WTC11 (cell line): ENCODE measurements at regions not wholly inside any gene's neighbourhood (a gene's known extent, or its start where the extent isn't known, plus 50 kb on each side); places are given as distances from the start of the nearest gene placed in this dataset.

Source experiments
- ATAC-seq: fragments of 200-7000 bp; cut with Tn5 transposase; 2 replicates; pipeline ENCODE4 v1.10.0; 2021; ENCODE audit warnings: mild to moderate bottlenecking, moderate library complexity
- CTCF ChIA-PET: fragments of 300-600 bp; sonication (Branson Sonifier 250); formaldehyde crosslinking; loops from one replicate; lab custom pipeline; 2021; ENCODE audit warnings: antibody characterized with exemption; lab: Charles Lee
- POLR2A ChIA-PET: fragments of 350-600 bp; sonication (Branson Sonifier 250); formaldehyde crosslinking; loops from one replicate; lab custom pipeline; 2021; ENCODE audit warnings: antibody characterized with exemption; lab: Charles Lee
- DNase-seq: peaks from one replicate; pipeline ENCODE4 v3.0.0; 2021; ENCODE audit warnings: low spot score
- H3K27ac Mint-ChIP-seq: 2 replicates; pipeline ENCODE4 v1.8.0; 2021; ENCODE audit warnings: mixed read lengths
- H3K27me3 Mint-ChIP-seq: 2 replicates; pipeline ENCODE4 v1.8.0; 2021; ENCODE audit warnings: low read depth, mild to moderate bottlenecking, moderate library complexity, mixed read lengths
- H3K36me3 Mint-ChIP-seq: 2 replicates; pipeline ENCODE4 v1.8.0; 2021; ENCODE audit warnings: mixed read lengths
- H3K4me1 Mint-ChIP-seq: 2 replicates; pipeline ENCODE4 v1.8.0; 2022; ENCODE audit warnings: mixed read lengths
- H3K4me3 Mint-ChIP-seq: 2 replicates; pipeline ENCODE4 v1.8.0; 2021; ENCODE audit warnings: mild to moderate bottlenecking, moderate library complexity, mixed read lengths
- H3K9me3 Mint-ChIP-seq: 2 replicates; pipeline ENCODE4 v1.8.0; 2021; ENCODE audit warnings: mixed read lengths
- ETV6 ChIP-seq: sonication (generic); formaldehyde crosslinking; IDR thresholded peaks from 2 replicates; pipeline ENCODE4 v1.8.1; 2022; ENCODE audit warnings: mild to moderate bottlenecking, missing genetic modification reagents
- IRF2 ChIP-seq: sonication (generic); formaldehyde crosslinking; IDR thresholded peaks from 2 replicates; pipeline ENCODE4 v1.8.0; 2022; ENCODE audit warnings: low read depth, missing genetic modification reagents, borderline replicate concordance
- OVOL2 ChIP-seq: fragments of 250-450 bp; sonication (Bioruptor Pico); IDR thresholded peaks from 2 replicates; pipeline ENCODE4 v1.9.0; 2021; ENCODE audit warnings: mild to moderate bottlenecking, borderline replicate concordance
- TEAD4 ChIP-seq: sonication (generic); formaldehyde crosslinking; IDR thresholded peaks from 2 replicates; pipeline ENCODE4 v1.8.0; 2022; ENCODE audit warnings: mild to moderate bottlenecking, missing genetic modification reagents
- ZBTB21 ChIP-seq: sonication (generic); formaldehyde crosslinking; IDR thresholded peaks from 2 replicates; pipeline ENCODE4 v1.8.1; 2023; ENCODE audit warnings: mild to moderate bottlenecking, missing genetic modification reagents, borderline replicate concordance
- ZNF263 ChIP-seq: sonication (generic); formaldehyde crosslinking; IDR thresholded peaks from 2 replicates; pipeline ENCODE4 v1.8.1; 2022; ENCODE audit warnings: low read depth, mild to moderate bottlenecking, moderate library complexity, missing genetic modification reagents
- TF ChIP-seq, protein P1 (sequence below): fragments of 250-450 bp; sonication (Bioruptor Pico); conservative IDR thresholded peaks from 2 replicates; pipeline ENCODE4 v1.9.0; 2021; ENCODE audit warnings: mild to moderate bottlenecking
- TF ChIP-seq, protein P2 (sequence below): sonication (generic); formaldehyde crosslinking; conservative IDR thresholded peaks from 2 replicates; pipeline ENCODE4 v1.8.1; 2022; ENCODE audit warnings: mild to moderate bottlenecking, missing genetic modification reagents
- TF ChIP-seq, protein P3 (sequence below): sonication (generic); formaldehyde crosslinking; IDR thresholded peaks from 2 replicates; pipeline ENCODE4 v1.8.0; 2022; ENCODE audit warnings: mild to moderate bottlenecking, missing genetic modification reagents
- TF ChIP-seq, protein P4 (sequence below): sonication (generic); formaldehyde crosslinking; IDR thresholded peaks from 2 replicates; pipeline ENCODE4 v1.8.1; 2022; ENCODE audit warnings: mild to moderate bottlenecking, missing genetic modification reagents, moderate library complexity, borderline replicate concordance
- TF ChIP-seq, protein P5 (sequence below): fragments of 250-450 bp; sonication (Bioruptor Pico); IDR thresholded peaks from 2 replicates; pipeline ENCODE4 v2.1.2; 2022; ENCODE audit warnings: mild to moderate bottlenecking, moderate library complexity
- TF ChIP-seq, protein P6 (sequence below): sonication (generic); formaldehyde crosslinking; IDR thresholded peaks from 2 replicates; pipeline ENCODE4 v1.8.0; 2023; ENCODE audit warnings: missing genetic modification reagents
- TF ChIP-seq, protein P7 (sequence below): sonication (generic); formaldehyde crosslinking; IDR thresholded peaks from 2 replicates; pipeline ENCODE4 v1.8.0; 2023; ENCODE audit warnings: missing genetic modification reagents, mild to moderate bottlenecking, borderline replicate concordance
- TF ChIP-seq, protein P8 (sequence below): fragments of 250-450 bp; sonication (Bioruptor Pico); IDR thresholded peaks from 2 replicates; pipeline ENCODE4 v1.8.0; 2021; ENCODE audit warnings: mild to moderate bottlenecking

DNA sequence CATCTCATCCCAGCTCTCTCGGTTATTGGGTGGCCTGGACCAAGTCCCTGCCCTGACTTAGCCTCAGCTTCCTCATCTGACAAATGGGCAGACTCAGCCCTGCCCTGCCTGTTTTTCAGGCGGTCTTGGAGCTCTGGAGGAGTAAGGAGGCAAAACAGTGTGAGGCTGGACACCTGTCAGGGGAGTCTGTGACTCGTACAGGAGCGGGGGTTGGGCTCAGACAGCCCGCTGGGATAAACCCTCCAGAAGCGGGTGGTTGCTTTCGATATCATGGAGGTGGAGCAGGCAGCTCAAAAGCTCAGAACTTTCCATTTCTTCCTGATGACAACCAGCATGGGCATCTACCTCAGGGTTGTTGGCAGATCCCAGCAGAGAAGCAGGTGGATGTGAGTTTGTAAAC, 72.9 kb upstream of the GGTA1 start (continued):
- TF ChIP-seq, protein P1, sequence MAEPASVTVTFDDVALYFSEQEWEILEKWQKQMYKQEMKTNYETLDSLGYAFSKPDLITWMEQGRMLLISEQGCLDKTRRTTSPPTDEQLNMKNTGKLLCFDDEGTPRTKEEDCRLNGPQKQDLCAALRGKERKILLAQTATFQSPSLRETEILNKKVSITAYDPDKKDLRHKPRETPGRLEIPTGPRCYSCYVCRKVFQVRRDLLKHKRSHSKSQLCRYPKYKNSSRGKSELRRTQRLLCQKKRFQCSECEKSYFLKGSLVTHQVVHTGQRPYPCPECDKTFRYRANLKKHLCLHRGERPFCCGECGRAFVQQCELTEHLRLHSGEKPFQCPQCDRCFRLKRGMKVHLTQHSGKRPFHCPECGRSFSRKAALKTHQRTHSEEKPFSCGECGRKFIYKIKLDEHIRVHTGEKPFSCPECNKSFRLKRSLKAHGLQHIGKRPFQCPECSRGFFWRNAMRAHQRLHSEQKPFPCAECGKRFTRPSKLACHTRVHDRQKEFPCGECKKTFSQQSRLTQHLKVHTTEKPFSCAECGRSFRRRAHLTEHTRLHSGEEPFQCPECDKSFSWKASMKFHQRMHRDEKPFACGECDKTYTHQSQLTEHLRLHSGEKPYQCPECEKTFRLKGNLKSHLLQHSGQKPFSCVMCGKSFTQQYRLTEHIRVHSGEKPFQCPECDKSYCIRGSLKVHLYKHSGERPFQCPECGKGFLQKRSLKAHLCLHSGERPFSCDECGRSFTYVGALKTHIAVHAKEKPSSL (CRISPR knock-in tag): no peak
- TF ChIP-seq, protein P2, sequence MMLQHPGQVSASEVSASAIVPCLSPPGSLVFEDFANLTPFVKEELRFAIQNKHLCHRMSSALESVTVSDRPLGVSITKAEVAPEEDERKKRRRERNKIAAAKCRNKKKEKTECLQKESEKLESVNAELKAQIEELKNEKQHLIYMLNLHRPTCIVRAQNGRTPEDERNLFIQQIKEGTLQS (CRISPR knock-in tag): no peak
- TF ChIP-seq OVOL2: no peak
- TF ChIP-seq TEAD4 (CRISPR knock-in tag): no peak
- TF ChIP-seq, protein P3, sequence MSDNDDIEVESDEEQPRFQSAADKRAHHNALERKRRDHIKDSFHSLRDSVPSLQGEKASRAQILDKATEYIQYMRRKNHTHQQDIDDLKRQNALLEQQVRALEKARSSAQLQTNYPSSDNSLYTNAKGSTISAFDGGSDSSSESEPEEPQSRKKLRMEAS (CRISPR knock-in tag): no peak
- TF ChIP-seq ZBTB21 (CRISPR knock-in tag): no peak
- TF ChIP-seq, protein P4, sequence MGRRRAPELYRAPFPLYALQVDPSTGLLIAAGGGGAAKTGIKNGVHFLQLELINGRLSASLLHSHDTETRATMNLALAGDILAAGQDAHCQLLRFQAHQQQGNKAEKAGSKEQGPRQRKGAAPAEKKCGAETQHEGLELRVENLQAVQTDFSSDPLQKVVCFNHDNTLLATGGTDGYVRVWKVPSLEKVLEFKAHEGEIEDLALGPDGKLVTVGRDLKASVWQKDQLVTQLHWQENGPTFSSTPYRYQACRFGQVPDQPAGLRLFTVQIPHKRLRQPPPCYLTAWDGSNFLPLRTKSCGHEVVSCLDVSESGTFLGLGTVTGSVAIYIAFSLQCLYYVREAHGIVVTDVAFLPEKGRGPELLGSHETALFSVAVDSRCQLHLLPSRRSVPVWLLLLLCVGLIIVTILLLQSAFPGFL: no peak
- TF ChIP-seq ETV6 (CRISPR knock-in tag): no peak

DNA sequence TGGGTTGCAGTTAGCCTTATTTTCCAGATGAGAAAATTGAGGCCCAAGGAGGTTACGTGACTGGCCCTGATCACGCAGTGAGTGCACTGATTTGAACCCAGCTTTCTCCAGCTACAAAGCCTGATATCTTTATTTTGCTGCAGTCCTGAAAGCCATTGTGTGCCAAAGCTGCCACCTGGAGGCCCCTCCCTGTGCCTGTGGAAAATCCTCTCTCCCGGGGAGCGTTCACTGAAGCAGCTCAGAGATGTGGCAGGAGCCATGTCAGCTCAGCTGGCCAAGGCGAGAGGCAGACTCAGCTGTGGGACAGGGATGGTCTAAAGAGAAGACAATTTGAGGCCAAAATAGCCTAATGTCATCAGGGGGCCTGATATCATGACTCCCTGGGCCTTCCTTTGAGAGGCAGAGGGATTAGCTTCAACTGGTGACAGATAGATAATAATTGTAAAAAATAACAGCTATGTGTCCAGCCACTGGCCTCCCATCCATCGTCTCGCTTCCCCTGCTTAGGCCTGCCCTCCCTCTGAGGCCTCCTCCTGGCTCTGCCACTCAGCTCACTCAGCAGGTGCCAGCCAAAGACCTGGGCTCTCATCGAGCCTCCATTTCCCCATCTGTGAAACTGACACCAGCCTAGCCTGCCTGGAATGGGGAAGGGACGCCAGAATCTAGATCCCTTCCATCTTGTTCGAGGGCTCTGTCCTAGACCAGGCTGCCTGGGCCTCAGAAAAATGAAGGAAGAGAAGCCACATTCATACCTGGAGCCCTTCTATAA, 74.3 kb upstream of the GGTA1 start:
- no peak overlapping the region for H3K27ac Mint-ChIP-seq
- H3K36me3 Mint-ChIP-seq: no peaks in the 10 kb centered on the region
- no peak overlapping the region for H3K4me3 Mint-ChIP-seq
- H3K9me3 Mint-ChIP-seq: no peaks in the 10 kb centered on the region
- H3K4me1 Mint-ChIP-seq: peaks cover 3% of the 10 kb centered on the region; the same call in 1 of the 2 replicates
- no peak for DNase-seq
- TF ChIP-seq, protein P5, sequence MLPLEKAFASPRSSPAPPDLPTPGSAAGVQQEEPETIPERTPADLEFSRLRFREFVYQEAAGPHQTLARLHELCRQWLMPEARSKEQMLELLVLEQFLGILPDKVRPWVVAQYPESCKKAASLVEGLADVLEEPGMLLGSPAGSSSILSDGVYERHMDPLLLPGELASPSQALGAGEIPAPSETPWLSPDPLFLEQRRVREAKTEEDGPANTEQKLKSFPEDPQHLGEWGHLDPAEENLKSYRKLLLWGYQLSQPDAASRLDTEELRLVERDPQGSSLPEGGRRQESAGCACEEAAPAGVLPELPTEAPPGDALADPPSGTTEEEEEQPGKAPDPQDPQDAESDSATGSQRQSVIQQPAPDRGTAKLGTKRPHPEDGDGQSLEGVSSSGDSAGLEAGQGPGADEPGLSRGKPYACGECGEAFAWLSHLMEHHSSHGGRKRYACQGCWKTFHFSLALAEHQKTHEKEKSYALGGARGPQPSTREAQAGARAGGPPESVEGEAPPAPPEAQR: no peak
- TF ChIP-seq IRF2 (CRISPR knock-in tag) (no peak), TEAD4 (CRISPR knock-in tag) (no peak)
- TF ChIP-seq, protein P6, sequence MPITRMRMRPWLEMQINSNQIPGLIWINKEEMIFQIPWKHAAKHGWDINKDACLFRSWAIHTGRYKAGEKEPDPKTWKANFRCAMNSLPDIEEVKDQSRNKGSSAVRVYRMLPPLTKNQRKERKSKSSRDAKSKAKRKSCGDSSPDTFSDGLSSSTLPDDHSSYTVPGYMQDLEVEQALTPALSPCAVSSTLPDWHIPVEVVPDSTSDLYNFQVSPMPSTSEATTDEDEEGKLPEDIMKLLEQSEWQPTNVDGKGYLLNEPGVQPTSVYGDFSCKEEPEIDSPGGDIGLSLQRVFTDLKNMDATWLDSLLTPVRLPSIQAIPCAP (CRISPR knock-in tag): no peak
- ChIA-PET POLR2A (no interaction called here), CTCF (interaction anchor here (1.1 to 2.2 kb wide), 8 partner anchors 9 to 357 kb away, joined by 3 to 17 read pairs (median 4); no protein-coding TSS in a partner anchor)
- ATAC-seq: no peak
- H3K27me3 Mint-ChIP-seq: no peaks in the 10 kb centered on the region

DNA sequence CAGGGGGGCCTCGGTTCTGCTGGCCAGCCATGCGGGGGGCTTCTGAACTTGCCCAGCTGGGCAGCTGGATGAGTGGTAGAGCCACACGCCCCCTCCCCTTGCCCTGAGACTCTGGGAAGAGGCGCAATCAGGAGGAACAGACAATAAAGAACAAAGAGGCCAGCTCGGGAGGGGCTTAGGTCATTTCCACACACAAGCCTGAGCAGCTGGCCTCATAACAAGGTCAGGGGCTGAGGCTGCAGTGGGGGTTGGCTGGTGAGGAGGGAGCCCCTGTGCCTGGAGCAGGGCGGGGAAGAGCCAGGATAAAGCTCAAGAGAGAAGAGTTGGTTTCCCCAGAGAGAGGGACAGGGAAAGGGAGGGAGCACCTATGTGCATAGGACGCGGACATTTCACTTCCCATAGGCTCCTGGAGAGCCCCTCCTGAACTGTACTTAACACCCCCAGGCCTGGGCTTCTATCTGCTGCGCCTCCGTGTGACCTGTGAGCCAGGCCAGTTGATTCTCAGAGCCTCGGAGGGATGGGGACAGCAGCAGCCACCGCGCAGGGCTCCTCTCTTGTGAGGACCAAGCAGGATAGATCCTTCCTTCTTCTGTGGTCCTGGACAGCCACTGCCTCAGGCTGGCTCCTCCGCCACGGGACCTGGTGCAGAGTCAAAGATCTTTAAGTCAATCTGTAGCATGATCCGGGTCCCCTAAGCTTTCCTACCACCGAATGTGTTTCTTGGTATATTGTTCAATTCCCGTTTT, 75.3 kb upstream of the GGTA1 start:
- H3K27me3 Mint-ChIP-seq: no peaks in the 10 kb centered on the region; the same call in 1 of the 2 replicates
- no peak overlapping the region for H3K27ac Mint-ChIP-seq
- CTCF ChIA-PET: interaction anchor here (1.2 to 2.6 kb wide), 5 partner anchors 24 to 356 kb away, joined by 5 to 17 read pairs (median 17); no protein-coding TSS in a partner anchor
- POLR2A ChIA-PET: no interaction called here
- no peak for DNase-seq
- no peak for ATAC-seq
- H3K9me3 Mint-ChIP-seq: no peaks in the 10 kb centered on the region
- peaks cover 9% of the 10 kb centered on the region for H3K4me1 Mint-ChIP-seq
- no peaks in the 10 kb centered on the region for H3K36me3 Mint-ChIP-seq
- H3K4me3 Mint-ChIP-seq: no peak overlapping the region
- TF ChIP-seq, protein P2 (CRISPR knock-in tag): no peak
- TF ChIP-seq, protein P7, sequence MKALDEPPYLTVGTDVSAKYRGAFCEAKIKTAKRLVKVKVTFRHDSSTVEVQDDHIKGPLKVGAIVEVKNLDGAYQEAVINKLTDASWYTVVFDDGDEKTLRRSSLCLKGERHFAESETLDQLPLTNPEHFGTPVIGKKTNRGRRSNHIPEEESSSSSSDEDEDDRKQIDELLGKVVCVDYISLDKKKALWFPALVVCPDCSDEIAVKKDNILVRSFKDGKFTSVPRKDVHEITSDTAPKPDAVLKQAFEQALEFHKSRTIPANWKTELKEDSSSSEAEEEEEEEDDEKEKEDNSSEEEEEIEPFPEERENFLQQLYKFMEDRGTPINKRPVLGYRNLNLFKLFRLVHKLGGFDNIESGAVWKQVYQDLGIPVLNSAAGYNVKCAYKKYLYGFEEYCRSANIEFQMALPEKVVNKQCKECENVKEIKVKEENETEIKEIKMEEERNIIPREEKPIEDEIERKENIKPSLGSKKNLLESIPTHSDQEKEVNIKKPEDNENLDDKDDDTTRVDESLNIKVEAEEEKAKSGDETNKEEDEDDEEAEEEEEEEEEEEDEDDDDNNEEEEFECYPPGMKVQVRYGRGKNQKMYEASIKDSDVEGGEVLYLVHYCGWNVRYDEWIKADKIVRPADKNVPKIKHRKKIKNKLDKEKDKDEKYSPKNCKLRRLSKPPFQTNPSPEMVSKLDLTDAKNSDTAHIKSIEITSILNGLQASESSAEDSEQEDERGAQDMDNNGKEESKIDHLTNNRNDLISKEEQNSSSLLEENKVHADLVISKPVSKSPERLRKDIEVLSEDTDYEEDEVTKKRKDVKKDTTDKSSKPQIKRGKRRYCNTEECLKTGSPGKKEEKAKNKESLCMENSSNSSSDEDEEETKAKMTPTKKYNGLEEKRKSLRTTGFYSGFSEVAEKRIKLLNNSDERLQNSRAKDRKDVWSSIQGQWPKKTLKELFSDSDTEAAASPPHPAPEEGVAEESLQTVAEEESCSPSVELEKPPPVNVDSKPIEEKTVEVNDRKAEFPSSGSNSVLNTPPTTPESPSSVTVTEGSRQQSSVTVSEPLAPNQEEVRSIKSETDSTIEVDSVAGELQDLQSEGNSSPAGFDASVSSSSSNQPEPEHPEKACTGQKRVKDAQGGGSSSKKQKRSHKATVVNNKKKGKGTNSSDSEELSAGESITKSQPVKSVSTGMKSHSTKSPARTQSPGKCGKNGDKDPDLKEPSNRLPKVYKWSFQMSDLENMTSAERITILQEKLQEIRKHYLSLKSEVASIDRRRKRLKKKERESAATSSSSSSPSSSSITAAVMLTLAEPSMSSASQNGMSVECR (CRISPR knock-in tag): no peak
- TF ChIP-seq ZNF263: no peak
- TF ChIP-seq, protein P8, sequence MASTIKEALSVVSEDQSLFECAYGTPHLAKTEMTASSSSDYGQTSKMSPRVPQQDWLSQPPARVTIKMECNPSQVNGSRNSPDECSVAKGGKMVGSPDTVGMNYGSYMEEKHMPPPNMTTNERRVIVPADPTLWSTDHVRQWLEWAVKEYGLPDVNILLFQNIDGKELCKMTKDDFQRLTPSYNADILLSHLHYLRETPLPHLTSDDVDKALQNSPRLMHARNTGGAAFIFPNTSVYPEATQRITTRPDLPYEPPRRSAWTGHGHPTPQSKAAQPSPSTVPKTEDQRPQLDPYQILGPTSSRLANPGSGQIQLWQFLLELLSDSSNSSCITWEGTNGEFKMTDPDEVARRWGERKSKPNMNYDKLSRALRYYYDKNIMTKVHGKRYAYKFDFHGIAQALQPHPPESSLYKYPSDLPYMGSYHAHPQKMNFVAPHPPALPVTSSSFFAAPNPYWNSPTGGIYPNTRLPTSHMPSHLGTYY: no peak
- TF ChIP-seq, protein P4: no peak
